ENCODE measurements at regions not wholly inside any gene's neighbourhood (a gene's known extent, or its start where the extent isn't known, plus 50 kb on each side); places are given as distances from the start of the nearest gene placed in this dataset.

- H3K27me3 ChIP-seq (ENCODE audit: insufficient read depth, low read depth, low read length): no peaks in the 10 kb centered on the region
- H3K79me2 ChIP-seq (replicated peaks; ENCODE audit: insufficient read depth, low read length): no peaks in the 10 kb centered on the region
- no peak overlapping the region for H3K4me3 ChIP-seq (ENCODE audit: low read length)
- no peak overlapping the region for H3K9ac ChIP-seq (ENCODE audit: low read length)
- no peaks in the 10 kb centered on the region for H3F3A ChIP-seq (ENCODE audit: insufficient read depth, low read length, poor library complexity, severe bottlenecking)
- H3K9me3 ChIP-seq (ENCODE audit: low read length): no peaks in the 10 kb centered on the region
- H4K20me1 ChIP-seq (ENCODE audit: insufficient read depth): no peaks in the 10 kb centered on the region
- H3K27ac ChIP-seq (ENCODE audit: low read length): no peak overlapping the region
- H2AFZ ChIP-seq (ENCODE audit: low read depth, low read length): no peak overlapping the region
- TF ChIP-seq TAF1 (IDR thresholded peaks at IDR 0.05; ENCODE audit: low read depth) (no peak), MXI1 (conservative IDR thresholded peaks at IDR 0.05; ENCODE audit: poor library complexity, severe bottlenecking) (no peak), SMC3 (conservative IDR thresholded peaks at IDR 0.05; ENCODE audit: poor library complexity) (no peak), POLR2AphosphoS5 (IDR thresholded peaks at IDR 0.05) (no peak), EP300 (conservative IDR thresholded peaks at IDR 0.05; ENCODE audit: poor library complexity, severe bottlenecking) (no peak), EZH2 (IDR thresholded peaks at IDR 0.05; ENCODE audit: borderline replicate concordance, insufficient read depth, low read length, poor library complexity, severe bottlenecking) (no peak), RAD21 (conservative IDR thresholded peaks at IDR 0.05) (no peak)
- TF ChIP-seq, protein P1, sequence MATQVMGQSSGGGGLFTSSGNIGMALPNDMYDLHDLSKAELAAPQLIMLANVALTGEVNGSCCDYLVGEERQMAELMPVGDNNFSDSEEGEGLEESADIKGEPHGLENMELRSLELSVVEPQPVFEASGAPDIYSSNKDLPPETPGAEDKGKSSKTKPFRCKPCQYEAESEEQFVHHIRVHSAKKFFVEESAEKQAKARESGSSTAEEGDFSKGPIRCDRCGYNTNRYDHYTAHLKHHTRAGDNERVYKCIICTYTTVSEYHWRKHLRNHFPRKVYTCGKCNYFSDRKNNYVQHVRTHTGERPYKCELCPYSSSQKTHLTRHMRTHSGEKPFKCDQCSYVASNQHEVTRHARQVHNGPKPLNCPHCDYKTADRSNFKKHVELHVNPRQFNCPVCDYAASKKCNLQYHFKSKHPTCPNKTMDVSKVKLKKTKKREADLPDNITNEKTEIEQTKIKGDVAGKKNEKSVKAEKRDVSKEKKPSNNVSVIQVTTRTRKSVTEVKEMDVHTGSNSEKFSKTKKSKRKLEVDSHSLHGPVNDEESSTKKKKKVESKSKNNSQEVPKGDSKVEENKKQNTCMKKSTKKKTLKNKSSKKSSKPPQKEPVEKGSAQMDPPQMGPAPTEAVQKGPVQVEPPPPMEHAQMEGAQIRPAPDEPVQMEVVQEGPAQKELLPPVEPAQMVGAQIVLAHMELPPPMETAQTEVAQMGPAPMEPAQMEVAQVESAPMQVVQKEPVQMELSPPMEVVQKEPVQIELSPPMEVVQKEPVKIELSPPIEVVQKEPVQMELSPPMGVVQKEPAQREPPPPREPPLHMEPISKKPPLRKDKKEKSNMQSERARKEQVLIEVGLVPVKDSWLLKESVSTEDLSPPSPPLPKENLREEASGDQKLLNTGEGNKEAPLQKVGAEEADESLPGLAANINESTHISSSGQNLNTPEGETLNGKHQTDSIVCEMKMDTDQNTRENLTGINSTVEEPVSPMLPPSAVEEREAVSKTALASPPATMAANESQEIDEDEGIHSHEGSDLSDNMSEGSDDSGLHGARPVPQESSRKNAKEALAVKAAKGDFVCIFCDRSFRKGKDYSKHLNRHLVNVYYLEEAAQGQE (IDR thresholded peaks at IDR 0.05; ENCODE audit: borderline replicate concordance): no peak
- TF ChIP-seq, protein P2, sequence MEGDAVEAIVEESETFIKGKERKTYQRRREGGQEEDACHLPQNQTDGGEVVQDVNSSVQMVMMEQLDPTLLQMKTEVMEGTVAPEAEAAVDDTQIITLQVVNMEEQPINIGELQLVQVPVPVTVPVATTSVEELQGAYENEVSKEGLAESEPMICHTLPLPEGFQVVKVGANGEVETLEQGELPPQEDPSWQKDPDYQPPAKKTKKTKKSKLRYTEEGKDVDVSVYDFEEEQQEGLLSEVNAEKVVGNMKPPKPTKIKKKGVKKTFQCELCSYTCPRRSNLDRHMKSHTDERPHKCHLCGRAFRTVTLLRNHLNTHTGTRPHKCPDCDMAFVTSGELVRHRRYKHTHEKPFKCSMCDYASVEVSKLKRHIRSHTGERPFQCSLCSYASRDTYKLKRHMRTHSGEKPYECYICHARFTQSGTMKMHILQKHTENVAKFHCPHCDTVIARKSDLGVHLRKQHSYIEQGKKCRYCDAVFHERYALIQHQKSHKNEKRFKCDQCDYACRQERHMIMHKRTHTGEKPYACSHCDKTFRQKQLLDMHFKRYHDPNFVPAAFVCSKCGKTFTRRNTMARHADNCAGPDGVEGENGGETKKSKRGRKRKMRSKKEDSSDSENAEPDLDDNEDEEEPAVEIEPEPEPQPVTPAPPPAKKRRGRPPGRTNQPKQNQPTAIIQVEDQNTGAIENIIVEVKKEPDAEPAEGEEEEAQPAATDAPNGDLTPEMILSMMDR (IDR thresholded peaks at IDR 0.05; ENCODE audit: poor library complexity, severe bottlenecking): no peak
- H3K9me2 ChIP-seq (ENCODE audit: insufficient read depth, low read length): no peaks in the 10 kb centered on the region
- no peaks in the 10 kb centered on the region for H3K36me3 ChIP-seq (ENCODE audit: insufficient read depth, low read length)
- no peak overlapping the region for H3K4me2 ChIP-seq (ENCODE audit: low read length)
Measured at GRCh38 chr16:72602499-72602898, 430.5 kb upstream of the PMFBP1 start.

DNA sequence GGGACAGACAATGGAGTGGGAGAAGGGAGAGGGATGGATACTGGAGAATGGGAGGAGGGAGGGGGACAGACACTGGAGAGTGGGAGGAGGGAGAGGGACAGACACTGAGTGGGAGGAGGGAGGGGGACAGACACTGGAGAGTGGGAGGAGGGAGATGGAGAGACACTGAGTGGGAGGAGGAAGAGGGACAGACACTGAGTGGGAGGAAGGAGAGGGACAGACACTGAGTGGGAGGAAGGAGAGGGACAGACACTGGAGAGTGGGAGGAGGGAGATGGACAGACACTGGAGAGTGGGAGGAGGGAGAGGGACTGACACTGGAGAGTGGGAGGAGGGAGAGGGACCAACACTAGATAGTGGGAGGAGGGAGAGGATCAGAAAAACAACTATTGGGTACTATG lies 426.7 kb upstream of the PMFBP1 start:
- no peaks in the 10 kb centered on the region for H3K79me2 ChIP-seq (replicated peaks; ENCODE audit: insufficient read depth, low read length)
- H3K4me2 ChIP-seq (ENCODE audit: low read length): no peak overlapping the region
- H4K20me1 ChIP-seq (ENCODE audit: insufficient read depth): no peaks in the 10 kb centered on the region
- no peaks in the 10 kb centered on the region for H3K9me3 ChIP-seq (ENCODE audit: low read length)
- H3K9me2 ChIP-seq (ENCODE audit: insufficient read depth, low read length): no peaks in the 10 kb centered on the region
- no peak overlapping the region for H2AFZ ChIP-seq (ENCODE audit: low read depth, low read length)
- H3K27me3 ChIP-seq (ENCODE audit: insufficient read depth, low read depth, low read length): no peaks in the 10 kb centered on the region
- no peaks in the 10 kb centered on the region for H3F3A ChIP-seq (ENCODE audit: insufficient read depth, low read length, poor library complexity, severe bottlenecking)
- H3K9ac ChIP-seq (ENCODE audit: low read length): no peak overlapping the region
- no peaks in the 10 kb centered on the region for H3K36me3 ChIP-seq (ENCODE audit: insufficient read depth, low read length)
- H3K4me3 ChIP-seq (ENCODE audit: low read length): no peak overlapping the region
- H3K27ac ChIP-seq (ENCODE audit: low read length): no peak overlapping the region
- TF ChIP-seq TAF1 (IDR thresholded peaks at IDR 0.05; ENCODE audit: low read depth) (no peak), EP300 (conservative IDR thresholded peaks at IDR 0.05; ENCODE audit: poor library complexity, severe bottlenecking) (no peak), RAD21 (conservative IDR thresholded peaks at IDR 0.05) (no peak), POLR2AphosphoS5 (IDR thresholded peaks at IDR 0.05) (no peak), EZH2 (IDR thresholded peaks at IDR 0.05; ENCODE audit: borderline replicate concordance, insufficient read depth, low read length, poor library complexity, severe bottlenecking) (no peak), MXI1 (conservative IDR thresholded peaks at IDR 0.05; ENCODE audit: poor library complexity, severe bottlenecking) (no peak), SMC3 (conservative IDR thresholded peaks at IDR 0.05; ENCODE audit: poor library complexity) (no peak)
- TF ChIP-seq, protein P1 (IDR thresholded peaks at IDR 0.05; ENCODE audit: borderline replicate concordance): no peak
- TF ChIP-seq, protein P2 (IDR thresholded peaks at IDR 0.05; ENCODE audit: poor library complexity, severe bottlenecking): no peak
